Esophagus squamous epithelium (tissue), 4 donors: ENCODE measurements at regions not wholly inside any gene's neighbourhood (a gene's known extent, or its start where the extent isn't known, plus 50 kb on each side); places are given as distances from the start of the nearest gene placed in this dataset.

Experiments used
- POLR2A ChIP-seq, 4 donors: fragments of 450-650 bp; IDR thresholded peaks; one replicate each; pipeline ENCODE4 v1.6.1; 2017; ENCODE audit warnings: antibody characterized with exemption in 4 of 4, mild to moderate bottlenecking in 4 of 4, moderate library complexity in 3 of 4
- TF ChIP-seq, protein P1 (sequence below), 6 experiments: fragments of 450-650 bp in 4 of 6; fragments of 200-600 bp in 2 of 6; sonication (generic) in 2 of 6; IDR thresholded peaks; one replicate each; pipeline ENCODE4 v1.5.1; 2016 to 2019; ENCODE audit warnings: antibody characterized with exemption in 6 of 6, mild to moderate bottlenecking in 4 of 6, moderate library complexity in 4 of 6

DNA sequence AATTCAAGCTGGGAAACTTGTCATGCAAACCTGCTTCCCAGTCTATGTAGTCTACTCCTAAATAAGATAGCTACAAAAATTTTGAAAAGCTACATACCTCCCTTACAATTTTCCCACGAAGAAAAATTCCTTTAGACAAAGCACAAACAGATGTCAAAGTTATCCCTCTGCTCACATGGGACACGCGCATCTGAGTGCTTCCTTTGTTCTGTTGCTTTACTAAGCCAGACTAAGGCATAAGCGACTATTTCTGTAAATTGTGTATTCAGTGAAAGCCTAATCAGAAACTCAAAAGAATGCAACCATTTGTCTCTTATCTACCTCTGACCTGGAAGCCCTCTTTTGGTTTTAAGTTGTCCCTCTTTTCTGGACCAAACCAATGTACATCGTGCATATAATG, 583.7 kb upstream of the B3GAT1 start:
- TF ChIP-seq, protein P1, sequence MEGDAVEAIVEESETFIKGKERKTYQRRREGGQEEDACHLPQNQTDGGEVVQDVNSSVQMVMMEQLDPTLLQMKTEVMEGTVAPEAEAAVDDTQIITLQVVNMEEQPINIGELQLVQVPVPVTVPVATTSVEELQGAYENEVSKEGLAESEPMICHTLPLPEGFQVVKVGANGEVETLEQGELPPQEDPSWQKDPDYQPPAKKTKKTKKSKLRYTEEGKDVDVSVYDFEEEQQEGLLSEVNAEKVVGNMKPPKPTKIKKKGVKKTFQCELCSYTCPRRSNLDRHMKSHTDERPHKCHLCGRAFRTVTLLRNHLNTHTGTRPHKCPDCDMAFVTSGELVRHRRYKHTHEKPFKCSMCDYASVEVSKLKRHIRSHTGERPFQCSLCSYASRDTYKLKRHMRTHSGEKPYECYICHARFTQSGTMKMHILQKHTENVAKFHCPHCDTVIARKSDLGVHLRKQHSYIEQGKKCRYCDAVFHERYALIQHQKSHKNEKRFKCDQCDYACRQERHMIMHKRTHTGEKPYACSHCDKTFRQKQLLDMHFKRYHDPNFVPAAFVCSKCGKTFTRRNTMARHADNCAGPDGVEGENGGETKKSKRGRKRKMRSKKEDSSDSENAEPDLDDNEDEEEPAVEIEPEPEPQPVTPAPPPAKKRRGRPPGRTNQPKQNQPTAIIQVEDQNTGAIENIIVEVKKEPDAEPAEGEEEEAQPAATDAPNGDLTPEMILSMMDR (IDR thresholded peaks at IDR 0.05), result no peak
- TF ChIP-seq POLR2A (IDR thresholded peaks at IDR 0.05), result no peak
